Fibroblast of peridontal ligament (primary cell): ENCODE measurements at regions not wholly inside any gene's neighbourhood (a gene's known extent, or its start where the extent isn't known, plus 50 kb on each side); places are given as distances from the start of the nearest gene placed in this dataset.

Experiments used
- DNase-seq: peaks from one replicate; pipeline ENCODE4 v3.0.0-alpha.2; 2010; ENCODE audit errors: extremely low read depth

GRCh38 chr1:232519186-232519585, 110.7 kb downstream of the SIPA1L2 start:
- no peak for DNase-seq

GRCh38 chr1:232518349-232518748, 111.6 kb downstream of the SIPA1L2 start:
- no peak for DNase-seq

- no peak for DNase-seq
These were observed 112.7 kb downstream of the SIPA1L2 start for GRCh38 chr1:232517204-232517603.

- DNase-seq: no peak
These were observed 114.2 kb downstream of the SIPA1L2 start for GRCh38 chr1:232515706-232516105.

GRCh38 chr1:232512712-232513111, 117.2 kb downstream of the SIPA1L2 start:
- no peak for DNase-seq

- no peak for DNase-seq
These were observed 118.8 kb downstream of the SIPA1L2 start for GRCh38 chr1:232511172-232511571.

GRCh38 chr1:232510367-232511110, 119.4 kb downstream of the SIPA1L2 start:
- no peak for DNase-seq

- DNase-seq: no peak
These were observed 120.4 kb downstream of the SIPA1L2 start for GRCh38 chr1:232509570-232509969.

- DNase-seq: no peak
These were observed 121.7 kb downstream of the SIPA1L2 start for GRCh38 chr1:232508130-232508701.

- no peak for DNase-seq
These were observed 122.4 kb downstream of the SIPA1L2 start for GRCh38 chr1:232507571-232507970.

- DNase-seq: no peak
These were observed 124.0 kb downstream of the SIPA1L2 start for GRCh38 chr1:232505884-232506283.

- DNase-seq: no peak
These were observed 125.3 kb downstream of the SIPA1L2 start for GRCh38 chr1:232504651-232505050.

GRCh38 chr1:232503497-232503896, 126.4 kb downstream of the SIPA1L2 start:
- DNase-seq: no peak

- peak; percentile 49 for DNase-seq
These were observed 128.1 kb downstream of the SIPA1L2 start for GRCh38 chr1:232501854-232502253.

- DNase-seq: no peak
These were observed 130.7 kb downstream of the SIPA1L2 start for GRCh38 chr1:232499188-232499587.

GRCh38 chr1:232493869-232494268, 136.1 kb downstream of the SIPA1L2 start:
- DNase-seq: no peak

- no peak for DNase-seq
These were observed 140.7 kb downstream of the SIPA1L2 start for GRCh38 chr1:232489256-232489655.

- no peak for DNase-seq
These were observed 142.7 kb downstream of the SIPA1L2 start for GRCh38 chr1:232487236-232487635.

GRCh38 chr1:232486454-232487207, 143.3 kb downstream of the SIPA1L2 start:
- DNase-seq: peak; percentile 72

GRCh38 chr1:232486006-232486405, 143.9 kb downstream of the SIPA1L2 start:
- no peak for DNase-seq

GRCh38 chr1:232484856-232485255, 145.1 kb downstream of the SIPA1L2 start:
- DNase-seq: no peak

GRCh38 chr1:232483826-232484225, 146.1 kb downstream of the SIPA1L2 start:
- peak; percentile 48 for DNase-seq

GRCh38 chr1:232481091-232481490, 148.8 kb downstream of the SIPA1L2 start:
- peak; percentile 20 for DNase-seq
